Thyroid gland (tissue), 4 donors: ENCODE measurements at regions not wholly inside any gene's neighbourhood (a gene's known extent, or its start where the extent isn't known, plus 50 kb on each side); places are given as distances from the start of the nearest gene placed in this dataset.

ENCODE experiments used
- DNase-seq, 2 donors: peaks; one replicate each; pipeline ENCODE4 v3.0.0-alpha.2; 2019
- H3K27ac ChIP-seq, 3 donors: fragments of 200-600 bp; sonication (generic); 1 replicate in 2 of 3; 2 replicates in 1 of 3; pipeline ENCODE4 v1.5.1; 2016 to 2019; ENCODE audit warnings: mild to moderate bottlenecking in 1 of 3, moderate library complexity in 1 of 3
- H3K27me3 ChIP-seq: fragments of 200-600 bp; sonication (generic); one replicate; pipeline ENCODE4 v1.5.1; 2019
- H3K36me3 ChIP-seq, 2 donors: fragments of 200-600 bp; sonication (generic); one replicate each; pipeline ENCODE4 v1.5.1; 2016 to 2019
- H3K4me1 ChIP-seq, 2 donors: fragments of 200-600 bp; sonication (generic); one replicate each; pipeline ENCODE4 v1.5.1; 2017 to 2019
- H3K4me3 ChIP-seq, 3 donors: fragments of 200-600 bp; sonication (generic); replicated peaks in 1 of 3; 1 replicate in 2 of 3; 2 replicates in 1 of 3; pipeline ENCODE4 v1.5.1; 2016; ENCODE audit warnings: mild to moderate bottlenecking in 1 of 3
- H3K9me3 ChIP-seq: fragments of 200-600 bp; sonication (generic); one replicate; pipeline ENCODE4 v1.5.1; 2017
- CTCF ChIP-seq, 6 experiments: fragments of 200-600 bp in 3 of 6; fragments of 450-650 bp in 3 of 6; sonication (generic) in 3 of 6; IDR thresholded peaks; one replicate each; pipeline ENCODE4 v1.5.1; 2016 to 2019; ENCODE audit warnings: antibody characterized with exemption in 6 of 6, mild to moderate bottlenecking in 2 of 6, inconsistent platforms in 1 of 6, moderate library complexity in 1 of 6
- POLR2A ChIP-seq, 2 donors: fragments of 450-650 bp; IDR thresholded peaks; one replicate each; pipeline ENCODE4 v1.6.1; 2017; ENCODE audit warnings: antibody characterized with exemption in 2 of 2, mild to moderate bottlenecking in 2 of 2, moderate library complexity in 1 of 2
- WGBS, 2 donors: methylation state at CpG; one replicate each; pipeline ENCODE4 v1.1.5; 2017; 5-methylcytosine and 5-hydroxymethylcytosine counted together
- intact Hi-C: fragments of 100-400 bp; cut with DNase I; formaldehyde crosslinking; loops from one replicate; pipeline ENCODE4 v1.15.1; 2023

- Histone ChIP-seq H3K4me1 (no peaks in the 10 kb centered on the region), H3K9me3 (no peaks in the 10 kb centered on the region)
Measured at GRCh38 chr1:81115422-81115821, 685.3 kb upstream of the ADGRL2 start.

DNA sequence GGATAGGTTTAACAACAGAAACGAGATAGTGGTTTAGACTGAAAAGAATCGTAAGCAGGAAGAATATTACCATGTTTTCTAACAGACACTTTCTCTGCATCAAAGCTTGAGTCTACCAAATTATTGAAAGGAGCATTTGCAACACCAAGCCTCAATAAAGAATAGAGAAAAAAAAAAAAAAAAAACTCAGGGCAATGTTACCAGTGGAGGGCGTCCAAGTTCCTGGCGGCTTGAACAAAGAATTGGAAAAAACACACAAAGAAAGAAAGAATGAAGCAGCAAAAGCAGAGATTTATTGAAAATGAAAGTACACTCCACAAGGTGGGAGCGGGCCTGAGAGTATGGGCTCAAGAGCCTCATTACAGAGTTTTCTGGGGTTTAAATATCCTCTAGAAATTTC, 686.5 kb upstream of the ADGRL2 start:
- intact Hi-C loops = no loop called here
- Histone ChIP-seq H3K36me3 (no peaks in the 10 kb centered on the region), H3K4me3 (no peak overlapping the region), H3K27ac (no peak overlapping the region), H3K27me3 (no peaks in the 10 kb centered on the region), H3K4me1 (no peaks in the 10 kb centered on the region), H3K9me3 (no peaks in the 10 kb centered on the region)
- no peak for DNase-seq
- TF ChIP-seq CTCF (IDR thresholded peaks at IDR 0.05) (no peak), POLR2A (IDR thresholded peaks at IDR 0.05) (no peak)
- WGBS, 2 donors = 85 to 87% methylated on average over 5 of the region's 5 CpGs

More at GRCh38 chr1:81115422-81115821, 685.3 kb upstream of the ADGRL2 start:
- Histone ChIP-seq H3K4me3 (no peak overlapping the region), H3K27ac (no peak overlapping the region), H3K27me3 (no peaks in the 10 kb centered on the region), H3K36me3 (no peaks in the 10 kb centered on the region)
- no peak for DNase-seq
- TF ChIP-seq POLR2A (IDR thresholded peaks at IDR 0.05) (no peak), CTCF (IDR thresholded peaks at IDR 0.05) (no peak)
- 76 to 91% methylated on average over 2 of the region's 2 CpGs for WGBS, 2 donors
- intact Hi-C loops = no loop called here

DNA sequence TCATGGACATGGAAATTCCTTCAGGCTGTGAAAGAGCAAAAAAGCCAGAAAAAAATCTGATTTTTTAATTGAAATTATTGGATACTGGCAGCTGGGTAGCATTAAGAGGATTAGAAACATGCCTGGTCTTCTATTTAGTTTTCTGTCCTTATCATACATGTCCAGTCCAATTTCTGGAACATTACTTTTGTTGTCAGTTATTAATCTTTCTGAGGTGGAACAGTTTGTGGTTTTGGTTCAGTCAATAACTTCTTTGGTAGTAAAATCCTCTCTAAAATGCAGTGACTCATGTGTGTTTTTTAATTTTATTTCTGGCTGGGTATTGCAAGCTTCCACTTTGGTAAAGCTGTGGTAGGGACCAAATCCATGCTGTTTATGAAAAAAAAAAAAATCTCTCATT, 687.0 kb upstream of the ADGRL2 start:
- Histone ChIP-seq H3K9me3 (no peaks in the 10 kb centered on the region), H3K27me3 (no peaks in the 10 kb centered on the region), H3K4me3 (no peak overlapping the region), H3K27ac (no peak overlapping the region), H3K4me1 (no peaks in the 10 kb centered on the region), H3K36me3 (no peaks in the 10 kb centered on the region)
- intact Hi-C loops = no loop called here
- TF ChIP-seq POLR2A (IDR thresholded peaks at IDR 0.05) = no peak
- TF ChIP-seq CTCF (IDR thresholded peaks at IDR 0.05) = no peak
- no peak for DNase-seq

GRCh38 chr1:81111818-81112217, 688.9 kb upstream of the ADGRL2 start:
- TF ChIP-seq CTCF (IDR thresholded peaks at IDR 0.05) (no peak), POLR2A (IDR thresholded peaks at IDR 0.05) (no peak)
- WGBS, 2 donors = 86 to 94% methylated on average over 2 of the region's 2 CpGs

GRCh38 chr1:81109038-81109437, 691.7 kb upstream of the ADGRL2 start:
- intact Hi-C loops = no loop called here
- no peak for DNase-seq

More at GRCh38 chr1:81111818-81112217, 688.9 kb upstream of the ADGRL2 start:
- Histone ChIP-seq H3K27ac (no peak overlapping the region), H3K4me1 (no peaks in the 10 kb centered on the region), H3K4me3 (no peak overlapping the region), H3K27me3 (no peaks in the 10 kb centered on the region), H3K9me3 (no peaks in the 10 kb centered on the region), H3K36me3 (no peaks in the 10 kb centered on the region)
- intact Hi-C loops = no loop called here
- no peak for DNase-seq

More at GRCh38 chr1:81109038-81109437, 691.7 kb upstream of the ADGRL2 start:
- TF ChIP-seq POLR2A (IDR thresholded peaks at IDR 0.05) (no peak), CTCF (IDR thresholded peaks at IDR 0.05) (no peak)
- Histone ChIP-seq H3K9me3 (no peaks in the 10 kb centered on the region), H3K27ac (no peak overlapping the region), H3K4me3 (no peak overlapping the region), H3K4me1 (no peaks in the 10 kb centered on the region), H3K36me3 (no peaks in the 10 kb centered on the region), H3K27me3 (no peaks in the 10 kb centered on the region)
- 80 to 93% methylated on average over 1 to 3 of the region's 4 CpGs for WGBS, 2 donors
